ENCODE measurements at regions not wholly inside any gene's neighbourhood (a gene's known extent, or its start where the extent isn't known, plus 50 kb on each side); places are given as distances from the start of the nearest gene placed in this dataset.
"Not testable (repeated sequence)": the region's sequence is repeated elsewhere in the genome, so short reads cannot be mapped to it uniquely, and the experiment has no call there.

DNA sequence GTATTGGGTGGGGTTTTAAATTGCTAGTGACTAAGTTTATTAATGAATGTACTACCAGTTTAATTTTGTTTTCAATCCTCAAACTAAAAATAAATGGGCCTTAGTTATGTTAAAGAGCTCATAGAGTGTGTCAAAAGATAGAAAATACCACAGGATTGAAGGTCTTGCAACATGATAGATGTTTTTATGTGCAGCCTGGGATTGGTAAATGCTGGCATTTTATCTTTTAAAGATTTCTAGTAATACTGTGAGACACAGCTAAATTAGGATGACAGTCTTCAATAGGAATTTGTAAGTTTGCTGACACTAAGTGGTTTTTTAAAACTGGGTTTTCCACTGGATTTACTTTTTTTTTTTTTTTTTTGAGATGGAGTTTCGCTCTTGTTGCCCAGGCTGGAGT is 122.3 kb downstream of the HAUS1 start:
- peaks cover 8% of the 10 kb centered on the region for H3K4me1 Mint-ChIP-seq (ENCODE audit: unreplicated experiment)
- H3K27me3 Mint-ChIP-seq (ENCODE audit: unreplicated experiment), result no peaks in the 10 kb centered on the region
- H3K36me3 Mint-ChIP-seq (ENCODE audit: unreplicated experiment), result no peaks in the 10 kb centered on the region
- H3K9me3 Mint-ChIP-seq (ENCODE audit: unreplicated experiment), result no peaks in the 10 kb centered on the region
- TF ChIP-seq, protein P1, sequence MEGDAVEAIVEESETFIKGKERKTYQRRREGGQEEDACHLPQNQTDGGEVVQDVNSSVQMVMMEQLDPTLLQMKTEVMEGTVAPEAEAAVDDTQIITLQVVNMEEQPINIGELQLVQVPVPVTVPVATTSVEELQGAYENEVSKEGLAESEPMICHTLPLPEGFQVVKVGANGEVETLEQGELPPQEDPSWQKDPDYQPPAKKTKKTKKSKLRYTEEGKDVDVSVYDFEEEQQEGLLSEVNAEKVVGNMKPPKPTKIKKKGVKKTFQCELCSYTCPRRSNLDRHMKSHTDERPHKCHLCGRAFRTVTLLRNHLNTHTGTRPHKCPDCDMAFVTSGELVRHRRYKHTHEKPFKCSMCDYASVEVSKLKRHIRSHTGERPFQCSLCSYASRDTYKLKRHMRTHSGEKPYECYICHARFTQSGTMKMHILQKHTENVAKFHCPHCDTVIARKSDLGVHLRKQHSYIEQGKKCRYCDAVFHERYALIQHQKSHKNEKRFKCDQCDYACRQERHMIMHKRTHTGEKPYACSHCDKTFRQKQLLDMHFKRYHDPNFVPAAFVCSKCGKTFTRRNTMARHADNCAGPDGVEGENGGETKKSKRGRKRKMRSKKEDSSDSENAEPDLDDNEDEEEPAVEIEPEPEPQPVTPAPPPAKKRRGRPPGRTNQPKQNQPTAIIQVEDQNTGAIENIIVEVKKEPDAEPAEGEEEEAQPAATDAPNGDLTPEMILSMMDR (IDR thresholded peaks at IDR 0.05), result no peak
- H3K27ac Mint-ChIP-seq (ENCODE audit: unreplicated experiment), result no peak overlapping the region
- no peak for DNase-seq (ENCODE audit: extremely low spot score, unreplicated experiment)
- no peak overlapping the region for H3K4me3 Mint-ChIP-seq (ENCODE audit: unreplicated experiment)

DNA sequence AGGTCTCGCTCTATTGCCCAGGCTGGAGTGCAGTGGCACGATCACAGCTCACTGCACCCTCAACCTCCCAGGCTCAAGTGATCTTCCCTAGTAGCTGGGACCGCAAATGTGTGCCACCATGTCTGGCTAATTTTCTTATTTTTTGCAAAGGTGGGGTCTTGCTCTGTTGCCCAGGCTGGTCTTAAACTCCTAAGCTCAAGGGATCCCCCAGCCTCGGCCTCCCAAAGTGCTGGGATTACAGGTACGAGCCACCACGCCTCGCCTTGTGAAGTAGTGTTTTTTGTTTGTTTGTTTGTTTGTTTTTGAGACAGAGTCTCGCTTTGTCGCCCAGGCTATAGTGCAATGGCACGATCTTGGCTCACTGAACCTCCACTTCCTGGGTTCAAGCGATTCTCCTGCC is 125.5 kb downstream of the HAUS1 start:
- not testable (repeated sequence) for H3K27ac Mint-ChIP-seq (ENCODE audit: unreplicated experiment); H3K36me3 Mint-ChIP-seq (ENCODE audit: unreplicated experiment); H3K27me3 Mint-ChIP-seq (ENCODE audit: unreplicated experiment); H3K4me1 Mint-ChIP-seq (ENCODE audit: unreplicated experiment); H3K4me3 Mint-ChIP-seq (ENCODE audit: unreplicated experiment); DNase-seq (ENCODE audit: extremely low spot score, unreplicated experiment); H3K9me3 Mint-ChIP-seq (ENCODE audit: unreplicated experiment)

DNA sequence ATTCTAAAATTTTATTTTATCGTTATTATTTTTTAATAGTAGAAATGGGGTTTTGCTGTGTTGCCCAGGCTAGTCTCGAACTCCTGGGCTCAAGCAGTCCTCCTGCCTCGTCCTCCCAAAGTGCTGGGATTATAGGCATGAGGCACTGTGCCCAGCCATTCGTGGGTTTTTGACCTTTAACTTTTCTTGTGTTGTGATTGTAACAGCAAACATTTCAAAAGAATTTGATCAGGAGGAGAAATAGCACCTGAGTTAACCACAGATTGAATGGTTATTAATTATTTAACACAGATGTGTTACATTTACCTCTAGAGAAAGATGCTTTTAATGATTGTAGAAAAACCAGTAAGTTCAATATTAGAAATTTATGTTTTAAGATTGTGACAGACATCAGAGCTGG is 132.0 kb downstream of the HAUS1 start:
- TF ChIP-seq, protein P1 (IDR thresholded peaks at IDR 0.05), result no peak
- no peak overlapping the region for H3K27ac Mint-ChIP-seq (ENCODE audit: unreplicated experiment)
- no peak overlapping the region for H3K4me3 Mint-ChIP-seq (ENCODE audit: unreplicated experiment)
- peaks cover 18% of the 10 kb centered on the region for H3K4me1 Mint-ChIP-seq (ENCODE audit: unreplicated experiment)
- peaks cover 2% of the 10 kb centered on the region for H3K36me3 Mint-ChIP-seq (ENCODE audit: unreplicated experiment)
- H3K9me3 Mint-ChIP-seq (ENCODE audit: unreplicated experiment), result no peaks in the 10 kb centered on the region
- no peak for DNase-seq (ENCODE audit: extremely low spot score, unreplicated experiment)
- no peaks in the 10 kb centered on the region for H3K27me3 Mint-ChIP-seq (ENCODE audit: unreplicated experiment)

DNA sequence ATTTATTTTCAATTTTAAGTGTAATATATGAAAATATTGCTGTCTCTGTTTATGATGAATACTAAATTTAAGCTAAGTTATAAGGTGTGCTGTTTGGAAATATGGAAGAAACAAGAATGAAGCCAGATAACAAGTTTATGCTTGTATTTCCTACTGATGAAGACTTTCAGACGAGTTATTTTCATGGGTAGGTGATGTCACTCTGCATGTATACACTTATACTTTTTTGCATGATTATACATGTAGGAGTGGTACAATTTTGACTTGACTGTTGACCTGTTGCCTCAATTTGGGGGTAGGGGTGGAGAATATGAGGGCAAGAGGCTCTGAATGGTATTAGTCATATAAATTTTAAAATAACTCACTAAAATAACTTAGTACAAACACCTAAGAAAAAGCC is 133.7 kb downstream of the HAUS1 start:
- no peaks in the 10 kb centered on the region for H3K27me3 Mint-ChIP-seq (ENCODE audit: unreplicated experiment)
- peaks cover 2% of the 10 kb centered on the region for H3K36me3 Mint-ChIP-seq (ENCODE audit: unreplicated experiment)
- peaks cover 18% of the 10 kb centered on the region for H3K4me1 Mint-ChIP-seq (ENCODE audit: unreplicated experiment)
- no peaks in the 10 kb centered on the region for H3K9me3 Mint-ChIP-seq (ENCODE audit: unreplicated experiment)
- H3K27ac Mint-ChIP-seq (ENCODE audit: unreplicated experiment), result no peak overlapping the region
- H3K4me3 Mint-ChIP-seq (ENCODE audit: unreplicated experiment), result no peak overlapping the region
- TF ChIP-seq, protein P1 (IDR thresholded peaks at IDR 0.05), result no peak
- no peak for DNase-seq (ENCODE audit: extremely low spot score, unreplicated experiment)

DNA sequence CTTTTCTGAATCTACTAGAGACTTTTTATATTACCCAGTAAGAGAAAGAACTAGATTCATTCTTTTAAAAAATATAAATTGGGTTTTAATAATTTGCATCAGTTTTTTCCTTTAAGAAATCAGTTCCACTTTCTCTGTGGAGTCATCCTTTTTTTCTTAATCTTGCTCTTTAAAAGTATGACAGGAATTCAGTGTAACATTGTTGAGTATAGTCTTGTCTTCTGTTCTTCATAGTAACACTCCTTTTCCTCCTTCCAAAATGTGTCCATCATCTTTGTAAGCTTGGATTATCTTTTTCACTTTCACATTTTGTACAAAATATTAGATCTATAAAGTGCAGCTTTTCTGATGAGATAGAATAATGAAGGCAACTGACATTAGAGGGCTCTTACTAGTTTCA is 135.4 kb downstream of the HAUS1 start:
- Mint-ChIP-seq H3K36me3 (ENCODE audit: unreplicated experiment) (peaks cover 2% of the 10 kb centered on the region), H3K4me3 (ENCODE audit: unreplicated experiment) (no peak overlapping the region), H3K27ac (ENCODE audit: unreplicated experiment) (peak overlapping the region; percentile 68), H3K4me1 (ENCODE audit: unreplicated experiment) (peaks cover 18% of the 10 kb centered on the region), H3K9me3 (ENCODE audit: unreplicated experiment) (no peaks in the 10 kb centered on the region), H3K27me3 (ENCODE audit: unreplicated experiment) (no peaks in the 10 kb centered on the region)
- DNase-seq (ENCODE audit: extremely low spot score, unreplicated experiment), result no peak
- TF ChIP-seq, protein P1 (IDR thresholded peaks at IDR 0.05), result no peak

DNA sequence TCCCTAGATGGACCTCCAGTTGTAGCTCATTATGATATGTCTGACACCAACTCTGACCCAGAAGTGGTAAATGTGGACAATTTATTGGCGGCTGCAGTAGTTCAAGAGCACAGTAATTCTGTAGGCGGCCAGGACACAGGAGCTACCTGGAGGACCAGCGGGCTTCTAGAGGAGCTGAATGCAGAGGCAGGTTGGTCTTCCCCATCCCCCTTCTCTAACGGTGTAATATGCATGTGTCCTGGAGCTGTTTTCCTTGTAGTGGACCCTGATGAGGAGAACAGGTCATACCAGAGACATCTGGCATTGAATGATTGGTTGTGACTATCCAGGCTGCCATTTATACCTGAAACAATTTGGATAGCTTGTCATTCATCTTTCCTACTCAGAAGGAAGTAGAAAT is 135.8 kb downstream of the HAUS1 start:
- H3K4me1 Mint-ChIP-seq (ENCODE audit: unreplicated experiment), result peaks cover 18% of the 10 kb centered on the region
- no peak overlapping the region for H3K4me3 Mint-ChIP-seq (ENCODE audit: unreplicated experiment)
- no peaks in the 10 kb centered on the region for H3K27me3 Mint-ChIP-seq (ENCODE audit: unreplicated experiment)
- DNase-seq (ENCODE audit: extremely low spot score, unreplicated experiment), result no peak
- no peaks in the 10 kb centered on the region for H3K9me3 Mint-ChIP-seq (ENCODE audit: unreplicated experiment)
- peak overlapping the region; percentile 68 for H3K27ac Mint-ChIP-seq (ENCODE audit: unreplicated experiment)
- TF ChIP-seq, protein P1 (IDR thresholded peaks at IDR 0.05), result no peak
- H3K36me3 Mint-ChIP-seq (ENCODE audit: unreplicated experiment), result peaks cover 2% of the 10 kb centered on the region

DNA sequence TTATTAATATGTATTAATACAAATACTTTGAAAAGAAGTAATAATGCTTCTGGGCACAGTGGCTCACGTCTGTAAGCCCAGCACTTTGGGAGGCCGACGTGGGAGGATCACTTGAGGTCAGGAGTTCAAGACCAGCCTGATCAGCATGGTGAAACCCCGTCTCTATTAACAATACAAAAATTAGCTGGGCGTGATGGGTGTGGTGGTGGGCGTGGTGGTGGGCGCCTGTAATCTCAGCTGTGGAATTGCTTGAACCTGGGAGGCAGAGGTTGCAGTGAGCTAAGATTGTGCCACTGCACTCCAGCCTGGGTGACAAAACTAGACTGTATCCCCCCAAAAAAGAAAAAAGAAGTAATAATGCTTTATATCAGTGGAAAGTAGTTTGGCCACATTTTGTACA is 137.2 kb downstream of the HAUS1 start:
- H3K4me1 Mint-ChIP-seq (ENCODE audit: unreplicated experiment), result peaks cover 23% of the 10 kb centered on the region
- DNase-seq (ENCODE audit: extremely low spot score, unreplicated experiment); H3K27ac Mint-ChIP-seq (ENCODE audit: unreplicated experiment); H3K27me3 Mint-ChIP-seq (ENCODE audit: unreplicated experiment); H3K36me3 Mint-ChIP-seq (ENCODE audit: unreplicated experiment); H3K9me3 Mint-ChIP-seq (ENCODE audit: unreplicated experiment); H3K4me3 Mint-ChIP-seq (ENCODE audit: unreplicated experiment): not testable (repeated sequence)

All from osteocyte (in vitro differentiated cells).